ENCODE measurements at regions not wholly inside any gene's neighbourhood (a gene's known extent, or its start where the extent isn't known, plus 50 kb on each side); places are given as distances from the start of the nearest gene placed in this dataset.
"Not testable (repeated sequence)": the region's sequence is repeated elsewhere in the genome, so short reads cannot be mapped to it uniquely, and the experiment has no call there.

DNA sequence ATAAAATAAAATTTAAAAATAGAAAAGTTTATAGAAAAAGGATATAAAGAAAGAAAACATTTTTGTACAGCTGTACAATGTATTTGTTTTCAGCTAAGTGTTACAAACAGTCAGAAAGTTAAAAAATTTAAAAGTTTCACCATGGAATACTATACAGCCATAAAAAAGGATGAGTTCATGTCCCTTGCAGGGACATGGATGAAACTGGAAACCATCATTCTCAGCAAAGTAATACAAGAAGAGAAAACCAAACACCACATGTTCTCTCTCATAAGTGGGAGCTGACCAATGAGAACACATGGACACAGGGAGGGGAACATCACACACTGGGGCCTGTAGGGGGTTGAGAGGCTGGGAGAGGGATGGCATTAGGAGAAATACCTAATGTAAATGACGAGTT lies 229.9 kb upstream of the MCHR2 start:
- DNase-seq = not testable (repeated sequence)

DNA sequence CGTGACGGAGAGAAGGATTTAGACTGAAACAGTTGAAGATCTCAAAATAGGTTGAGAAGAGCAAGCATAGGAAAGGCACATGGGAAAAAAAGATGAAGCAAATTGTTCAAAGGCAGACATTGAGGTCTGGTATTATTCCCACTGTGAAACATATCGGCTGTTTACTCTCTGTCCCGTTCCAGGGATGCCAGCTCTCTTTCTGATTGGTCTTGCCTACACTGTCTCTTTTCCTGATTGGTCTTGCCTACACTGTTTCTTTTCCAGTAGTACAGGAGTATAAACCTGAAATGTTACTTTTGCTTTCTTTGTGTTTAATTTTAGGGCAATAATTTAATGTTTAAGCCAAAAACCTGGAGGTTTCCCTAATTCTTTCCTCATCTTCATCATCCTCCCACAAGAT lies 226.5 kb upstream of the MCHR2 start:
- DNase-seq = no peak

DNA sequence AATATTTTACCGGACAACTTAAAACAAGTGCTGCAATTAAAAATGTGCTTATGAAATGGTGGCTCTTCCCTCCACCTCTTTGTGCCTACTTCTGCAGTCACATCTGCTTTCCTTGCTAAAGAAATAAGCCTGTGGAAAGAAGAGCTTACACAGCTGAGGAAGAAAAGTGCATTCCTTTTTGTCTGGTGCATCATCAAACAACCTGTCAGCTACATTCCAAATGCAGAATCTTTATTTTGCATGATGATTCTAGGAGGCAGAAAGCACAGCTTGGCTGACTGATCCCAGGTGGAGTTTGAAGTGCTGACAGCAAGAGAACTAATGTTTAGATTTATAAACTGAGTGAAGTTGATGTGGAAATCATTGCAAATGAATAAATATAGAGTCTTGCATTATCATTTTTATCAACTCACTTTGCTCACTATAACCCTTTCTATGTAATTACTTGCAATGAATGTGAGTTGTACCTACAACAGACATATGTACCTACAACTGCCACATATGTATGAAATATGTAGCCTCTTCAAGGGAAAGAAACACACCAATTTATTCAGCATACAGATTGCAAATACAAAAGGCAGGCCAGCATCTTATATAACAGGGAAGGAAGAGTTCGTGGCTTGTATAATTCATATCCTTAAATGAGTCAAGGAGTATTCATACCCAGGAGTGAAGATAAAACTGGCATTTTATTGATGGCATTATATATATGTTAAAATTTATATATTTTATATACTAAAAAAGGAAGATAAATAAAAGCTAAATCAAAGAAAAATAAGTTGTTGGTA lies 223.4 kb upstream of the MCHR2 start:
- no peak for DNase-seq

DNA sequence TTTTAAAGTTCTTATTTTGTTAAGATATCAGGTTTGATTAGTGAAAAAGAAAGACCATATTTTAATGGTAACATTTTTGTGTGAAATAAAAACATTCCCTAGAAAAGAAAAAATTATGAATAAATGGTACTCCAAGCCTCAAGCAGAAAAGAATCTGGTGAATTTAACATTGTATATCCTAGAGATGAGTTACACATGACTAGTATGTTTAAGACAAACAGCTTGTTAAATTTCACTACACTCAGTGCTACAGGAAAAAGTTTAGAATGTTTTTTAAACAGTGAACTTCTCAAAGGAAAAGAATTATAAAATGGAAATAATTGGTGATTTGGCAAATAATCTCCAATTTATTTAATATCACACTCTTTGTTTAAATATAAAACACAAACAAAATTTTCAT lies 222.7 kb upstream of the MCHR2 start:
- no peak for DNase-seq

DNA sequence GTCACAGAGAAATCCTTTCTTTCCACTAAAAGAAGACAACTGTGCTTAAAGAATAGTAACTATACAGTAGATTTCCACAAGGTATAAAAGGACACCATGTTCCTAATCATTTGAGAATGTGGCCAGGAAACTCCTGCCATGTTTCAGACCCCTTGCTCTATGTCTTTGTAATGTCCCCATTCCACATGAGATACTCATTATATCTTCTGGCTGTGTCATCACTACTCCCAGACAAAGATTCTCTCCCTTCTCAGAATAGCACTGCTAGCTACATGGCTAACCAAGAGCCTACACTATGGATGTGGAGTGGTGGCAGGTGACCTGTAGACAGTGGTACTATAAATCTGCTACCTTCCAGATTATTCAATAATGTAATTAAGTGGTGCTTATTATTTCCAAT lies 218.1 kb upstream of the MCHR2 start:
- no peak for DNase-seq

GRCh38 chr6:100210137-100211117 lies 216.4 kb upstream of the MCHR2 start:
- DNase-seq = no peak

DNA sequence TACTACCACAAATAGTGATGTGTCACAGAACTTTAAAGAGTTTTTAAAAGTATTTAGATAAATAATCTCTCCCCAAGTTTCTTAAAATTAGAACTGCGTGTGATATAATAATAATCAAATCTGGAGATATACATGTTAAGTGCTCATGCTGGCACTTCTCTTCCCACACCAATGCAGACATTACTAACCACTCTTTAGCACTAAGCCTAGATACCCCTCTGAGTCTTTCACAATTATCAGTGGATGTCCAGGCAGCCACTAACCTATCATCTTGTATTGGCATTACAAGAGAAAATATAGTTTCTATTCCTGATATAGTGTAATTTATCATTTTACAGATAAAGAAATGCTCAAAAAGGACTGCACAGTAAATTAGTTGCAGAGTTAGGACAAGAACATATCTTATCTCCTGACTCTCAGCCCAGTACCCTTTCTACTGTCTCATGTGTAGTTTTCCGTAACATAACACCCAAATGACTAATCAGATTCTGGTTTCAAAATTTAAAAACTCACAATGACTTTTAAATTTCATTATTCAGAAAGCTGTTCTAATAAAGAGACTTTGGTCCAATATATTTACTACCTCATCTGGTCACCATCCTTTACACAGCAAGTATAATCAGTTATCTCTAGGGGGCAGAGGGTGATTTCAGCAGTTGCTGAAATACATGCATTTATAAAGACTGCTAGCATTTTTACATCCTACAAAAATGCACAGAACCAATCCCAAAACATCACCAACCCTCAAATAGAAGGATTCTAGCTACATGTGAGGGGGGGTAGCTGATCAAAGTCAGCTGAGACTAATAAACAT lies 215.5 kb upstream of the MCHR2 start:
- no peak for DNase-seq

- no peak for DNase-seq
Observed at GRCh38 chr6:100203400-100203799, 209.4 kb upstream of the MCHR2 start.

GRCh38 chr6:100202417-100203194 lies 208.6 kb upstream of the MCHR2 start:
- no peak for DNase-seq

DNA sequence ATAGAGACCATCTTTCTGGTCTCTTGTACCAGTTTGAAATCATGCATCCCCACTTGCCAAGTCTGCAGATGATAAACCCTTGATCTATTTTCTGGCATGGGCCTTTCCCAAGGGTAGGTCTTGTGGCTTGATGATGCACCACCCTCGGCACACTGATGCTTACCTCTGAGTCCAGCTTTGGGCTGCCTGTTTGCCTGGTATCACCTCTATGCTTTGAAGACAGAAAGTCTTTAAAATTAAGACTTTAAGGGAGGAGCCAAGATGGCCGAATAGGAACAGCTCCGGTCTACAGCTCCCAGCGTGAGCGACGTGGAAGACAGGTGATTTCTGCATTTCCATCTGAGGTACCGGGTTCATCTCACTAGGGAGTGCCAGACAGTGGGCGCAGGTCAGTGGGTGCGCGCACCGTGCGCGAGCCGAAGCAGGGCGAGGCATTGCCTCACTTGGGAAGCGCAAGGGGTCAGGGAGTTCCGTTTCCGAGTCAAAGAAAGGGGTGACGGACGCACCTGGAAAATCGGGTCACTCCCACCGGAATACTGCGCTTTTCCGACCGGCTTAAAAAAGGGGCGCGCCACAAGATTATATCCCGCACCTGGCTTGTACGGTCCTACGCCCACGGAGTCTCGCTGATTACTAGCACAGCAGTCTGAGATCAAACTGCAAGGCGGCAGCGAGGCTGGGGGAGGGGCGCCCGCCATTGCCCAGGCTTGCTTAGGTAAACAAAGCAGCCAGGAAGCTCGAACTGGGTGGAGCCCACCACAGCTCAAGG lies 202.4 kb upstream of the MCHR2 start:
- DNase-seq = not testable (repeated sequence)

- not testable (repeated sequence) for DNase-seq
Observed at GRCh38 chr6:100195244-100195643, 201.2 kb upstream of the MCHR2 start.

- DNase-seq = no peak
Observed at GRCh38 chr6:100194535-100194934, 200.5 kb upstream of the MCHR2 start.

GRCh38 chr6:100188754-100189153 lies 194.7 kb upstream of the MCHR2 start:
- DNase-seq = no peak

- DNase-seq = no peak
Observed at GRCh38 chr6:100186552-100186951, 192.5 kb upstream of the MCHR2 start.

DNA sequence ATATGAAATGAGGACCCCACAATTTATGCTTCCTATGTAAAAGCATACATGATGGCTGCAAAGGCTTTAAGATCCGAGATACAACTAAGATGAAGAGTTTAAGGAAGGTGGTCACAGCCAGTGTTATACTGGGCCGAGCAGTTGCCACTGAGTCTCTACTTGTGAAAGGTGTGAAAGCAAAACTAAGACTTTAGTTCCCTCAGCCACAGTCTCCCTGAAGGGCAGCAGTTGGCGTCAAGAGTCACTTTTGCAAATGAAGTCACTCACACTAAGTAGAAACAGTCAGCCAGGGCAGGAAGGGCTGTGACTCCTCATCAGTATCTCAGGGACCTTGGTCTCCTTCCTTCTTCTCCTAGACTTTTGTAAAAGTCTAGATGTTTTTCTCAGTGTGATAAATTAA lies 191.6 kb upstream of the MCHR2 start:
- no peak for DNase-seq

DNA sequence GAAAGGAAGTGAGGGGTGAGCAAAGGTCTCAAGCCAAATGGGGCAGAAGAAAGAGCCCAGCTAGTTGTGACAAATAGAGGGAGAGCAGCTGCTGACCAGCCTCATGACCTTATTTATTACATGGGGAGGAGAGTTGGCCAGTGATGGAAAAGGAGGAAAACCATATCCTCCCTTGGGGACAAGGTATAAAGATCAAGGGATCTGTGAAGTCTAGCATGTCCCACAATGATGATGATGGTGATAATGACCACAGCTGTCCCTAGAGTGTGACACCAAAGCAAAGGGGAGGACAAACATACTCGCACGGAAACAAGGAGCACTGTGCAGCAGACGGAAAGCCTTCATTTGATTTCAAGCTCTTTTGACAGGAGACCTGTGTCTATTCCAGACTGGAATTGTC lies 190.4 kb upstream of the MCHR2 start:
- no peak for DNase-seq

DNA sequence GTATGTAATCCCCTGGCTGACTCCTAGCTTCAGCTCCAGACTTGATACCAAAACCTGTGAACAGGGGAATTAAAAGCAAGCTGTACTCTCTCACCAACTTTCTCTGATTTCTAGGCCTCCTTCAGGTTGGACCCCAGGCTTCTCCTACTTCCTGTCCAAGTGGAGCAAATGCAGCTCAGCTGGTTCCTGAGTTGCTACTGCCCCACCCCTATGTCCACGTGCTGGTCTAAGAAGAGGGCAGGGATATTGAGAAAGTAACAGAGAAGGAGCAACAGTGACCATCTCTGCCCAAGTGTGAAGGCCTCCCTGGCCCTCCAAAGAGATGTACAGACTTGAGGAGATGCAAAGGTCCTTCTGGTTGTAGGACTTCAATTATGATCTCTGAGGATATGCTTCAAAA lies 188.3 kb upstream of the MCHR2 start:
- DNase-seq = no peak

DNA sequence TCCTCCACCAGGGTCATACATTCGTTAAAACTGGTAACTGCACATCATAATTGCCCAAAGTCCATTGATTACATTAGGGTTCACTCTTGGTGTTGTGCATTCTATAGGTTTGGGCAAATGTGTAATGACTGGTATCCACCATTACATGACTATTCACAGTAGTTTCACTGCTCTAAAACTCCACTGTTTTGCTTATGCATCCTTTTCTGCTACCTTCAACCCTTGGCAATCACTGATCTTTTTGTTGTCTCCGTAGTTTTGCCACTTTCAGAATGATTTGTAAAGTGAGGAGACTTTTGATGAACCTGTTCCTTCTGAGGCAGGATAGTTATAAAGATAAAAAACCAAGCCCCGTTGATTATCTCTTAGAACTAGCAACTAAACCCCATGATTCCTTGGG lies 187.3 kb upstream of the MCHR2 start:
- DNase-seq = no peak

DNA sequence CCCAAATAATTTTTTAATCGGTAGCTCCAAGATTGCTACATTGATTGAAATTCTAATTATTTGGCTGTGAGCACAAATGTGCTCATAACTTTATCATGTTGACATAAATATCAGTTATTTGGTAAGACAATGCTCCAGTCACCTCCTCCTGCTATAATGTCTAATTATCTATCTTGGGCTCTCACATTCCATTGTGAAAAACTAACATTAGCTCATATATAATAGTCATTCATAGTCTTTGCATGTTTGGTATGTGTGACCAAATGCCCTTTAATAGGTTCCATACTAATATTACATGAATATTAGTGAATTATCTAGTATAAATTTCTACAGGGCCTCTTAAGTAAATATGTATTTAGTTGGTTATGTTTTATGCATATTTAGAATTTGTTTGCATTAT lies 185.6 kb upstream of the MCHR2 start:
- no peak for DNase-seq

DNA sequence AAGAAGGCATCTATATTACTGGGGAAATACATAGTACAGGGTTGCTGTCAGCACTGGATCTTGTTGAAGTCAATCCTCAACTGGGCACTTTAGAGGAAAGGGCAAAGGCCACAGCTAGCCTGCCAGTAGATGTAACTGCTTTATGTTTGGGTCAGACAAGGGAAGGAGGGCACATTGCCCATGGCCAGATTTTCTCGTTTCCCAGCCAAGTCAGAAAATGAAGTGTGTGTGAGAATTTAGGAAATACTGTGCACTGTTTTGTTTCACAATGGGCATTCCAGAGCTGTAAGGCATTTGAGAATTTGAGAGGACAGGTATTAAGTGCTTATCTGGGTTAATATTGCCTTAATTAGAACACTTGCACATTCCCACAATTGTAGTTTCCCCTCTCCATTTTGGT lies 183.9 kb upstream of the MCHR2 start:
- DNase-seq = no peak

GRCh38 chr6:100176951-100177710 lies 183.1 kb upstream of the MCHR2 start:
- DNase-seq = no peak

Measured in left hindlimb (tissue), 1 donor.